Stimulated activated CD8-positive, alpha-beta memory T cell treated with anti-CD3 and anti-CD28 coated beads, Interleukin-15, amount 100 ng/mL, for 24 hours (primary cell): ENCODE measurements at regions not wholly inside any gene's neighbourhood (a gene's known extent, or its start where the extent isn't known, plus 50 kb on each side); places are given as distances from the start of the nearest gene placed in this dataset.

Experiments
- DNase-seq: peaks from one replicate; pipeline ENCODE4 v3.0.0-alpha.2; 2020; ENCODE audit warnings: low read depth

DNA sequence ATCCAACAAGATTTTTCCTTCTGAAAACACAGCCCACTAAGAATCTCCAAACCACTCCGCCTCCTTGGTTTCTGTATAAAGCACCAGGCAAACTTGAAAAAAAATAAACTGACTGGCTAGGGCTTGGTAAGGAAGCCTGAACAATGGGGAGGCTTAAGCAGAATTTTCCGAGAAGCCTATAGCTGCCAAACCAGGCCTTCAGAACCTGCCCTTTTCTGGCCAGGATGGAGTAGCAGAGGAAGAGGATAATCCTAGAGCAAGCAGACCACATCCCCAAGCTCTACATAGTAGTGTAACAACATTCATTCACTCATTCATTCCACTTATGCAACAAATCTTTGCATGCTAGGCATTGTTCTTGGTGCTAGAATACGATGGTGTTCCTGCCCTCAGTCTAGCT lies 529.6 kb upstream of the ZEB2 start:
- DNase-seq = no peak

GRCh38 chr2:145047554-145047953 lies 527.6 kb upstream of the ZEB2 start:
- no peak for DNase-seq

- no peak for DNase-seq
These were observed 524.6 kb upstream of the ZEB2 start for GRCh38 chr2:145044491-145044890.

DNA sequence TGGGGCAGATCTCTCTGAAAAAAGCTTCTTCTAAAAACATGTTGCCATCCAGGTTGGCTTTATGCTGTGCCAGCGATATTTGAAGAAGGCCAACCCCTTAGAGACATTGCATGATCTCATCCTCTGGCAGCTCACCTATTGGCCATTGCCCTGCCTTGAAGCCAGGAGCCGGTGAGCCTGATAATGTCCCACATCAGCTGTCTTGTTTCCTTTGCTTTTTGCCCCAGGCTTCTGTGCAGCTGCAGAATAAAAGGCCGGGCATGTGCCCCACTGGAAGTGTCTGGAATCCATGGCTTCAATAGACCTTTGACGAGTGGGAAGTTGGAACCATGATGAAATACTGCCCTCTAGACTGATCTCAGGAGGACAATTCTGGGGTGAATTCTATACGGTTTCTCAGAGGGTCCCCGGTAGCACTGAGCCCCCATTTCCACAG lies 523.5 kb upstream of the ZEB2 start:
- DNase-seq = no peak

DNA sequence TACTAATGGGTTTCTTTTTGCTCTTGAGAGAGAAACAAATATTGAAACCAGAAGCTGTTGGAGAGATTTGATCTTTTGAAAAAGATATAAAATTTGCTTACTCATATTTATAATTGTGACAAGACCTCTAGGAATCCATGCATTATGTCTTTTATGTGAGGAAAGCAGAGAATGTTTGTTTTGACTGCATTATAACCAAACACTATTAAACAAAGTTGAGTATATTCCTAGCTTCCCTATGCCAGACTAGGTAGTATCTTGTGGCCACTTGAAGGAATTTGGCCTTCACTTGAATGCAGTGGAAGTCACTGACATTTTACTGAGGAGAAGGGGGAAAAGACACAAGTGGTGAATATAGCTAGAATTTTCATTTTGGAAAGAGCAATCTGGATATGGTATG lies 521.8 kb upstream of the ZEB2 start:
- DNase-seq = no peak

GRCh38 chr2:145040433-145040832 lies 520.5 kb upstream of the ZEB2 start:
- no peak for DNase-seq

- no peak for DNase-seq
These were observed 518.2 kb upstream of the ZEB2 start for GRCh38 chr2:145038041-145038525.

DNA sequence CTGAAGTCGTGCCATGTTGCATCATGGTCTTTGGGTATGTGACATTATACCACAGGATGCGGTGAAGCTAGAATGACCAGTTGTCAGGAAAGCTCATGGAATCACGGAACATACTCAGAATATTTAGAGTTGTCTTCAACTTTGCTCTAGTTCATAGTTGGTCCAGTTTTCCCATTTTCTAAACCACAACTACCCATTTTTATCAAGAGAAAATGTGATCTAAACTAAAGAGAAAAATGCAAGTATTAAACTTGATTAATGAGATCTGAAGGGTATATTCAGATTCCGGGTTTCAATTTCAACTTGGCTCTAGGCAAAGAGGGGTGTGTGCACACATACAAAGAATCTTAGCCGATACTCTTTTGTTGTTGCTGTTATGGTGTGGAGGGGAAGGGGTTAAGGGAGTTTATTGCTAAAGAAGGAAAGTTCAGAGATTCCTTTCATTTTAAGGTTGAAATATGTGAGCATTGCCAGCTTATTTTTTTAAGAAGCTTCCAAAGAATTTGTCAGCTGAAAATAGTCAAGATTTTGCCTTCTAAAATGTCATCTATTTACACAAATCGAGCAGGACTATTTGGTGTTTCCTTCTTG lies 516.6 kb upstream of the ZEB2 start:
- no peak for DNase-seq

GRCh38 chr2:145034511-145034910 lies 514.6 kb upstream of the ZEB2 start:
- DNase-seq = no peak

DNA sequence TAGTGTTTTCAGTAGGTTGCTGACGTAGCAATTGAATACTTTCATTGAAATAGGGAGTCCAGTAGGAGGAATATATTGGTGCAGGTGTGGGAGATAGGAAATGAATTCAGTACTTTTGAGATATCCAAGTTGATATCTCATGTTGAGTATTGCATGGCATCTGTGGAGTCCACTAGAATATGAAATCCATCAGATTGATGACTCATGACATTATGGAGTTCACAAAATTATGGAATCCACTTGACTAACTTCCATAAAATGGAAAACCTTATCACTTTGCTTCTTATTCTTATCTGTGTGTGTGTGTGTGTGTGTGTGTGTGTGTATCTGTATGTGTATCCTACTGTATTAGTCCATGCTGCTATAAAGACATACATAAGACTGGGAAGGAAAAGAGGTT lies 513.5 kb upstream of the ZEB2 start:
- DNase-seq = no peak

- no peak for DNase-seq
These were observed 512.9 kb upstream of the ZEB2 start for GRCh38 chr2:145032791-145033190.

GRCh38 chr2:145029873-145030272 lies 510.0 kb upstream of the ZEB2 start:
- no peak for DNase-seq

DNA sequence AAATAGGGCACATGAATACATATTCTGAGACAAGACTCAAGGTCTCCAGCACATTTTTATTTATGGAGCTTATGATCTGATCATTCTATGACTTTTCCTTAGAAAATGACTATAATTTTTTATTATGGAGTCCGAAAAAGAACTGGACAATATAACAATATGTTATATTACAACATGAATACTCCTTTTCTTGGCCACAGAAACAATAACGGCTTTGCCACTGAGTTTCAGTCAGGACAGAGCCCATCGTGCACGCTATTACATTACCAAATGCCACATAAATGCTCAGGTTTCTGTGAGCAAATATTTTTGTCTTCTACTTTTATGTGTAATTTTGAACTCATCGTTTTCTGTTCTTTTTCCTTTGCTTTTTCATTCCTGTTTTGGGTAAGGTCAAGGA lies 509.2 kb upstream of the ZEB2 start:
- DNase-seq = no peak

DNA sequence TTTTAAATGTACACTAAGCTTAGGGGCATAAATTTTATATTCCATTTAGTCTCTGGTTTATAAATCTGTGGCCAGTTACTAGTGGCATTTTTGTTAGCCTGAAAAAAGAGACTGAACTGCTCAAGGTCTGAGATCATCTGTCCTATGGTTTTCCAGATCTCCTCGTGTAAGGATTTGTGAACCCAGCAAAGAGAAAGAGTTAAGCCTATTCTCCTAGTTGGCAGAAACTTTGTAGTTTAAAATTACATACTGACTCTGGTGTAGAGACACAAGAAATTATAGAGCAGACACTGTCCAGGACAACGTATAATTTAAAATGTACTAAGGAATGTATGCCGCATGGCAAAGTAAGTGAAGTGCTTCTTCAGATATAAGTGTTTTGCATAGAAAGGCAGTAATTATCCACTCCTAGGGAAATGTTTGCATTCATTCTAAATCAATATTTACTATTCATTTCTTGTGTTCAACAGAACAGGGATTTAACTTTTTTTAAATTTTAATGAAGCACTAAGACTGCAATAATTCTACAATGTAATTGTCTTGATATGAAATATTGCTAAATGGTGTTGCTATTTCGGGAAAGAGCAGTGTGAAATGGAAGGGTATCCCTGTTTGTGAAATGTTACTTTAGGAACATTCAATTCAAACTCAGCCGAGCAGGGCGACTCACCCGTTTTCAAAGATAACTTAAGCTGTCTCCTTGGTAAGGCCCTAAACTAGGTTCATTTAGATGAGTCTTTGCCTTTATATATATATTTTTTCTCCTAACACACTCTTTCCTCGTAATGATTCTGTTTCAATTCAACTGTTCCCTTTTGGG lies 508.4 kb upstream of the ZEB2 start:
- no peak for DNase-seq

- no peak for DNase-seq
These were observed 506.8 kb upstream of the ZEB2 start for GRCh38 chr2:145026456-145027455.

DNA sequence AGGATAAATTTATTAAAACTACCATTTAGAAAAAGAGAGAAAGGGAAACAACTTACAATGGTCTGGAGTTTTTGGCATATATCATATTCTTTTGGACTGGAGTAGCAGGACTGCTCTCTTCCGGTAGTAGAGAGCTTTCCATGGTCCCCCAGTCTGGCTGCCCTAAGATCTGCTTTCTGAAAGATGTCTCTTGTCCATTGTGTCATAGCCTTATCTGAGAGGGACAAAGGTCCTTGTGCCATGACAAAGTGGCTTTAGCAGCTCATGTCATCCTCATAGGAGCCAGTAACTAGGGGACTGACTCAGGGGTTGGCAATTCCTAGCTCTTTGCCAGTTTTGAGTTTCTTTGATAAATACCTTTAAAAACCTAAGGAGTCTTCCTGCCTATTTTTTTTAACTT lies 505.5 kb upstream of the ZEB2 start:
- no peak for DNase-seq

DNA sequence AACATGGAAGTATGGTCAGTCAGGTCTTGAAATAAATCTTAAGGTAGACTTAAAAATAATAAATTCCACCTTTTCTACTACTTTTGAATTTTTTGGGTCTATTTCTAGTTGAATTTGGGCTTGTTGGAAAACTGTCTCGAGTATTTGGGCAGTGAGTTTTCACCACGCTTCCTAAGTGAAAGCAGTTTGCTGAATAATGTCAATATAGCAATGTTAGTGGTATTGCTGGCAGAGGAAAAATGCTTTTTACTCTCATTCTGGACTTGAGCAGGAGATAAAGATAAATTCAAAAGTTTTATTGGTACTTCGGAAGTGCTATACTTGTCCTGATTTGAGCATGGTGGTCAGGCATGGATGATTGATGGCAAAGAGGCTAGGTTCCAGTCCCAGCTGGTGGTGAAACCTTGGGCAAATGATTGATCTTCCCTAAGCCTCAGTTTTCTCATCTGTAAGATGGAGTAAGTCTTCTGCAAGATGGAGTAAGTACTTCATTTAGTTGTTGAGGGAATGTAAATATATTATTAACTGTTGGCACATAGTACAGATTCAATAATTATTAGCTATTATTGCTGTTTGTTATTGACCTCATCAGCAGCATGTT lies 503.5 kb upstream of the ZEB2 start:
- no peak for DNase-seq

DNA sequence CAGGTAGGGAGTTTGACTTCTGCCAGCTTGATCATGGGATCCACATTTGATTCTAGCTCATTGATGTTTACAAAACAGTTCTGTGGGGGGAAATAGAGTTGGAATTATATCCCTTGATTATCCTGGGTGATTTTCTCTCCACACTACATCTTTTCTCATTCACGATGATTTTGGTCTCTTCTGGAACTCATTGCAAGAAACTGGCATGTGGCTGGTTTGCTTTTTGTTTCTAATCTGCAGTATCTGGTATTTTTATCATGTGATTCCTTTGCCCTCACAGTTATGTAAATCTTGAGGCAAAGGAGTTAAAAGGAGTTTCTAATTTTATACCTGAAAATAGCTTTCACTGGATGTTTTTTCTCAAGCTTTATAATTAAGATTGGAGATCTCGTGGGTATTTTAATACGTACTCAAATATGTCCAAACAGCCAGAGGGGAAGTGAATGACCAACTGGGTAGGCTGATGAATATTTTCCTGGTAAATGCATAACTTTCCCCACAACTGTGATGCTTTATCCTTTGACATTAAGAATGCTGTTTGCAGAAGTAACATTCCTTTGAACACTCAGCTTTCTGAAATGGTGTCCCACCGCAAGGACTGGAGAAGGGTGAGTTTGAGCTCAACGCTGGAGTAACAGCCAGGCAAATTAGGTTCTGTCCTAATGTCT lies 502.9 kb upstream of the ZEB2 start:
- no peak for DNase-seq

GRCh38 chr2:145021962-145022665 lies 502.2 kb upstream of the ZEB2 start:
- DNase-seq = no peak

DNA sequence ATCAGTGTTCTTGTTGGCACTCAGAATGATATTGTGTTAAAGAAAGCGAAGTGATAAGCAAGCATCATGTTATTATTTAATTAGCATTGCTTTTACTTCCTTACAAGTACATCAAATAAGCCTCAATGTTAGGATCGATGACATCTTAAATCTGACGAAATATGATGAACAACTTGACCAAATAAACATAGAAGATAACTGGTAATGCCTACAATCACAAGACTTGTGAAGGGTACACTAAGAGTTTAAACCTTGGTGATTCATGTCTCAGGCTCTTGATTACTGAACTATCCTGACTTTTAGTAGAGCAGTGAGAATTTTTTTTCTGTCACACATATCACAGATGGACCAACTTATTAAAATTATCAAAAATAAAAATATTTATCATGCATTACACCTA lies 500.8 kb upstream of the ZEB2 start:
- no peak for DNase-seq

- no peak for DNase-seq
These were observed 500.2 kb upstream of the ZEB2 start for GRCh38 chr2:145020139-145020538.
